HG03342 (cell line): ENCODE measurements at regions not wholly inside any gene's neighbourhood (a gene's known extent, or its start where the extent isn't known, plus 50 kb on each side); places are given as distances from the start of the nearest gene placed in this dataset.

Experiments used
- ATAC-seq: cut with Tn5 transposase; IDR thresholded peaks from one replicate; pipeline ENCODE4 v1.9.1; 2021; ENCODE audit warnings: mild to moderate bottlenecking, moderate library complexity; ENCODE audit not compliant: unreplicated experiment

DNA sequence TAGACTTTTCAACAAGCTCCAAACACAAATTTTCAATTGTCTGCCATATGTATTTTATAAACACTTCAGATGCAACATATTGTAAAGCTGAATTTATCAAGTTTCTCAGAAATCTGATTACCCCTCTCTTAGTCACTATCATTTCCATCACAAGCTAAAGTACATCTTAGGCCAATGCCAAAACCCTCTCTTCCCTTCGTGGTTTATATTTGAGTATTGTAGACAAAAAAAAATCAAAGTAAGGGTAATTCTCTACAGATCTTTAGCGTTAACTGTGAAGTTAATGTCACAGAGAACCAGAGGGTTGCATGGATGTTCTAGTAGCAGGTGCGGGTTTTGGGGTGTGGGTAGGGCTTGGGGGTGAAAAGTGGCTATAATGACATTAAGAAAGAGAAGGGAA, 387.7 kb upstream of the PTGER4 start:
- no peak for ATAC-seq

DNA sequence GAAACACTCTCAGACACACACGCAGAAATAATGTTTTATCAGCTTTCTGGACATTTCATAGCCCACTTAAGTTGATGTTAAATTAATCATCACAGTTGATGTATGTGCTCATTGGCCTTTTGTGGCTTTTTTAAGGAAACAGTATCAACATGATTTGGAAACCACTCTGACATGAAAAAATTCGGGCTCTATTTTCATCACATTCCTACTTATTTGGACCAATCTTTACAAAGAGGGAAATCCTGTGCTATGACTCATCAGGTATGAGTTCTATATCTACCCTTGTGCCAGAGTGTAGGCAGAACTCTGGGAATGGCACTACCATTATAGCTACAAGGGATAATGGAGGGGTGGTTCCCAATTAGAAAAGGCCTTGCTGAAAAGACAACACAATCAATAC, 388.4 kb upstream of the PTGER4 start:
- no peak for ATAC-seq

DNA sequence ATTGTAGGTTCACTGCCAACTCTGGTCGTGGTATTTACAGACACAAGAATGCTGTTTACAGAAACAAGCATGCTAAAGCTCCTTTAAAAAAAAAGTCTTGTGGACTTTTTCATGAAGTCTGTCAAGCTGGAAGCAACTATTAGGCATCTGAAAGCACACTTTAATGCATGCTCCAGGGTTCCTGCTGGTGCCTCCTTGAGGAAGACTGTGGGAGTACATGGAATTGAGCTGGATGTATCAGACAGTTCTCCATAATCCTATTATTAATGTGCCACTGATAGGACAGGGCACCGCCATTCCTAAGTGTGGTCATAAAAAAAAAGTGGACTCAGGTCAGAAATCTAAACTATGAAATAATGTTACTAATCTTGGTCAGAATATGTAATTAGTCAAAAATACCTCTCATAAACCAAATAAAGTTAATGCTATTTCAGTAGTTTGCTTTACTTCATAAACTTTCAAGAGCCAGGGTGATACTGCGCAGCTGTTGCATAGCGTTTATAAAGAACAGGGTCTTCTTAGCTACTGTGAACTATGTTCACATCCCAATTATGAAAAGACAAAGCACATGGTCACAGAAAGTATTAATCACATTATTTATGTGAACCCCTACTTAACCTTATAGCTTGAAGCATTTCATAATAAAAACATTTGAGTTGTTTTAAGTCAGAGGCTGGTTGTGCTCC, 390.8 kb upstream of the PTGER4 start:
- no peak for ATAC-seq

DNA sequence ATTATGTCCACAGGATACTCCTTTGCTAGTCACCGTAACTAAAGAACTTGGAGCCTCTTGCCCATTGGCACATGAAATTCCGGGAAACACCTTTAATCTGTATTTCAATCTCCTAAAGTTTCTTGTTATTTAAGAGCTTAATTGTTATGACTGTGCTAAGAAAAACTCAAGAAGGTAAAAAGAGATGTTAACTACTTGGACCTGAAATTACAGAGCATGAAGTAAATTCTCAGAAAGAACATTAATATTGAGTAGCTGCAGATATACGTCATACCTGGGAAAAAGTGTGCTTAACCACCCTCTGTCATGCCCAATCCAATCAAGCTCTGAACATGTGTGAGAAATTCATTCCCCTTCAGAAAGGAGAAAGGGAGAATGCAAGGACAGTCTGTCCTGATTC, 394.9 kb upstream of the PTGER4 start:
- ATAC-seq, result no peak

DNA sequence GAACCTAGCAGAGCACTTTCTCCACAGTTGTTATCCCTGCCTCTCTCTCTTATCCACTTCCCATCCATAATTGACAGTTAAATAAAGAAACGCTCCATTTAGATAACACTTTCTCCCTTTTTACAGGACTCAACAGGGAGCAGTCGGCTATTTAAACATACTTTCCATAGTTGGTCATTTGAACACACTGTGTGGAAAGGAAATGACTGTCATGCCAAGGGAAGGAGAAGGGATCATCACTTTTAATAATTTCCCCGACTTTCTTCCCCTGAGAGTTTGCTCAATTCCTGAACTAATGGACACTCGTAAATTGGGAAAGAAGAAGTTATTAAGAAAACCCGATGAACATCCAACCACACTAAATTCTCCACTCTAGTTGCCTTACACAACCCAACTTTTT, 400.8 kb upstream of the PTGER4 start:
- no peak for ATAC-seq

DNA sequence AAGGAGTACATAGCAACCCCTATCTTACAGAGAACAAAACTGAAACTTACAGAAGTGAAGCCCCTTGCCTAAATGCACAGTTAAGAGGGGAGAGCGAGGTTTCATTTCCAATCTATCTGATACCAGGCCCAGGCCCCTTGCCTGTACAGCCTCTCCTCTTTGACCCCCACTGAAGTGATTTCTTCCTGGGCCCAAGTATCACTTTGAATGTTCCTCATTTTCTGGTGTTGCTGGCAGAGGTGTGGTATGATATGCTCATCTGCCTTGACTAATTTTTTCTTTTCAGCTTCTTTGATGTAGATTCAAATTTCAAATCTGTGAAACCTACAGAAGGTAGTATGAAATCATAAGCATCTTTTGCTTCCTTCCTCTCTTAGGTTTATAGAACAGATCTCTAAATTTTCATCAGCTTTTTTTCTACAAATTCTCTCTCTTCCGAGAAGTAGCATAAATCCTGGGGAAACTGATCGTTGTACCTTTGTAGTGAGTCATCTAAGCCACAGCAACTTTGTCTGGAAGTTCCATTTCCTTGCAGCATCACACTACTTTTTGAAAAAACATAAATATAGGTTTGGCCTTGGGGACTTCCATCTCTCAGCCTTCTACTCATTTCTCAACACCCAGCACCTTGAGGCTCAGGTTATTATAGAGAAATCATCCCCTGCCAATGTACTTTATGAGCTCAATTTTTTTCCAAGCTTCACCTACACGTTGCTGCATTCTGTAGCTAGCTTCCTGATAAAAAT, 402.4 kb upstream of the PTGER4 start:
- ATAC-seq, result peak; percentile 93

DNA sequence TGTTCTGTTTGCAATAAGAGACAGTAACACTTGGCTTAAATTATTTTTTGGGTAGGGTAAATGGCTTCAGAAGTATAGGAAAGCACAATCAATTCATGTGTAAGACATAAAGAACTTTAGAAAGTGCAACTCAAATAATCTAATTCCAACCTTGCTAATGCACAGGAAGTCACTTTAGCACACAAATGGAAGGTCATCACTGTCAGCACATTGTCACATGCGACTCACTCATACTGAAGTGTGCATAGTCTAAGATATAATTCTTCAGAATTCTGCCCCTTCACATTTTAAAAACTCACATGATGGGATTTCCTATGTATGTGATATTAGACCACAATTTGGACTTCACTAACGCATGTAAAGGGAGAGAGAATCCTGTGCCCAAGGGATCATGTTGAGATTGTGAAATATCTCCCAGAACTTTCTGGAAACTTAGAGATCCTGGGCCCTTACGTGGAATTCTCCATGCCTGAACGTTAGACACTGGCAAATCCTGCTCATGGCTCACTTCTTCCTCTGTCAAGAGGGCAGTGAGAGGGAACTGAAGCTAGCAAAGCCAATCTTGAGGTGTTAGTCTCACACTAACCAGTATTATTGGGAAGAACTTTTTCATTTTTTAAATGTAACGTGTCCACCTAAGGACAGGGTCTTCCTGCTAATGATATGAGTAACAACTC, 403.2 kb upstream of the PTGER4 start:
- ATAC-seq, result peak; percentile 10

DNA sequence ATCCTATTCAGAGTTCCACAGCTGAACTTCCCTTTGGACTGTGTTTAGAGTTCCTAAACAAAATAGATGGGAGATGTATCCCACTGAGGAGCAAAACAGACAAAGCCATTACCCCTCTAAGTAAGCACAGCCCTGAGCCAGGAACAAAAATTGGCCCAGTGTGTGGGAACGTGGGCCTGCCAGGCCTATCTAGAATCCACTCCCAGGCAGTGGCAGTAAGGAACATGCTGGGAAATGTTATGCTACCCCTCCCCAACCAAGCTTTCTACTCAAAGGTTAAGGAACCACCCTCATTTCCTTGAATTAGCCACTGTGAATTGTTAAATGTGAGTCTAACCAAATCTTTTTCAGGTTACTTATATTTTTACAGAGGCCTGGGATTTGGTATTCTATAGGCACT, 405.1 kb upstream of the PTGER4 start:
- no peak for ATAC-seq

DNA sequence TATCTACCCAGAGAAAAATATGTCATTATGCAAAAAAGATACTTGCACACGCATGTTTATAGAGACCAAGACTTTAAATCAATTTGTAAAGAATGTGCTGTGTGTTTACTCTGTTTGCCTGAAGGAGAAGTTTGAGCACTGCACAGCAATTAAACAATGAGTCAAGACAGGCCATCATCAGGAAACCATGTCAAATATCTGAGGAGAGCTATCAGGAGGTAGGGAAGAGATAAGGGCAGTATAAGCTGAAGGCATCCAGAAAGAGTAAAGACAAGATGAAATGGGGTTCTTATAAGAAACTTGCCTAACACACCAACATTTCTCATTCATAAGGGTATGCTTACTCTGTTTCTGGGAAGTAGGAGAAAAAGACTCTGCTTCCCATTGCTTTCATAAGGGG, 405.8 kb upstream of the PTGER4 start:
- no peak for ATAC-seq

DNA sequence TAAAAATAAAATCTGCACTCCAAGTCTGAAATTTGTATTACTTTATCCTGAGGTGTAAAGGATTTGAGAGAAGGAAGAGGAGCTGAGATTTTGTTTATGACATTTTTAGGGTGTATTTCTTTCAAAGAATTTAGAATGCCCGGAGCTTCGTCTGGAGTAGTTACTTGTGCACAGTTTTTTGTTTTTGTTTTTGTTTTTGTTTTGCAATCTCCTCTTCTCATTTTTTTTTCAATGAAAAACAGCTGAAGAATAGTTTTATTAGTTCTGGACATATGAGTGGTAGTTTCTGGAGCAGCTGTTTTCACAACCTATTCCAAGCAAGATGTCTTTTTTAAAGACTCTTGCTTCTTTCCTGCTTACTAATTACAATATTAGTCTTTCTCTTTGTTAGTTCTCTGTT, 408.2 kb upstream of the PTGER4 start:
- no peak for ATAC-seq

DNA sequence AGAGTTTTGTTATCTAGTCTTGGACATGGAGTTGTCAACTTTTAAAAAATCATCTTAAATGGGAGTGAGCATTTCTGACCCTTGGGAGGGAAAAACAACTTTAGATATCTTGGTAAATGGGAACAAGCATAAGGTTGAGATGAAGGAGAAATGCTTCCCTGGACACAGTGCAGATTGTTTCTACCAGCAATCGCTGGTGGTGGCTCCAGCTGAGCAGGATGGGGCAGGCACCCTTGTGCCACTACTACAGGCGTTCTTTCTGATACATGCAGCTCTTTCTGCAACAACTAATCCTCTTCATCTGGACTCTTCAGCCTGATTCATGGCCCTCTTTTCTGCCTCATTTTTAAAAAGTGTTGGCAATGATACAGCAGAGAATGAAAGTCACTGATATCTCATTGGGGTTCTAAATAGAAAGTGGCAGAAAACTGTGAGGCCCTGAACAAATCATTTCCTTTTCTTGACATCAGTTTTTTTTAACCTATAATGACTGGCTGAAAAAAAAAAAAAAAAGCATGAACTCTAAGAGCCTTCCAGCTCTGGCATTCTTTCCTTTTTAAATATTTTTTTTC, 409.4 kb upstream of the PTGER4 start:
- ATAC-seq, result no peak

DNA sequence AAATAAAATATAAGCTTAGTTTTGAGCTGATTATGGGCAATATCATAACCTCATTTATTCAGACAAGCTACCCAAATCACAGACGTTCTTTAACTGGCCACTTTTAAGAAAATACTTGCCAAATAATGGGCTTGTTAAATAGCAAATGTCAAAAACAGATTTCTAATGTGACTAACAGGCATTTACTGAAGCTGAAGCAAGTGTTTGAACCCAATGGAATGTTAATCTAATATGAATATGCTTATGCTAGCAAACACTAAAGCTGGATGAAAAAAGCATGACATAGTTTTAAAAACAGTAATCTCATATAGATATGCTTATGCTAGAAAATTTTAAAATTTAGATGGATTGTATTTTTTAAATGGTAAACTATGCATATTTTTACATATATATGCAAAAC, 411.6 kb upstream of the PTGER4 start:
- no peak for ATAC-seq

DNA sequence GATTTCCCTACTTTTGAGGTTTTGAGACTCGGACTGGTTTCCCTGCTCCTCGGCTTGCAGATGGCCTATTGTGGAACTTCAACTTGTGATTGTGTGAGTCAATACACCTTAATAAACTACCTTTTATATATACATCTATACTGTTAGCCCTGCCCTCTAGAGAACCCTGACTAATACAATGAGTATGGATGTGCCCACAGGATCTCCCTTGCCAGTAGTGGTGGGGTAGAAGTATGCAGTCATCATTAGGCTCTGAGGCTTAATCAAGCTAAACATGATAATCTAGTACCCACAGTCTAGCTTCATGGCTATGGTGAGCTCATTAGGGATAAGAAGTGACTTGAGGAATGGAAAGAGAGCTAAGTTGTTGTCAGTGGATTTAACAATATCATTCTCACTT, 412.8 kb upstream of the PTGER4 start:
- no peak for ATAC-seq

DNA sequence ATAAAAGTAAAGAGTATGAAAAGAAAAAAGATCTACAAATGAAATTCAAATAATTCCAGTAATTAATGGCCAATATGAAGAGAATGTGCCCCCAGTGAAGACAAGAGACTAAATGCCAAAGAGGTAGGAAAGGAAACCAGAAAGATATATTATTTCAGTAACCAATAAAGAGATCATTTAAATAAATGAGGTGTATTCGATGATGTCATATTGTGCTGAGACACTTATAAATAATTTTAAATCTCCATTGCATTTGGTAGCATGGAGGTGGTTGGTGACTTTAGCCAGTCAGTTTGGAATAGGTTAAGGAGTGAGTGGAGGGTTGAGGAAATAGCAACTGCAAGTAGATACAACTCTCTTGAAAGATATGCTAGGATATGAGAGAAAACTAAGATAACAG, 417.7 kb upstream of the PTGER4 start:
- ATAC-seq, result no peak

DNA sequence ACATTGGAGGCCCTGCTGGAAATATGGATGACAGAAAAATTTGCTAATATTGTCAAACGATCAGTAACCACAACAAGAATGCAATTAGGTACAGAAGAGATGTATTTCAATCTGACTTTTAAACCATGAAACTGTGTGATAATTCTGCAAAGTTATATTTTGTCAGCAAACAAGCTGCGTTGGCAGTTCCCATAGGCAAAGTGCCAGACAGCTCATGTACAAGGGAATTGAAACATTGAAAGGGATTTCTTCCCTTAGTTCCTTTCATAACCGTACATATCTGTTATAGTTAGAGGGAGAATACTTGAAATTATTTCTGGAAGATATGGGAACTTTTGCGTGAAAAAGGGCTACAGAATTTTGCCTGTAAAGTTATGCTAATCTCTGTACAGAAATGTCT, 419.4 kb upstream of the PTGER4 start:
- ATAC-seq, result no peak

DNA sequence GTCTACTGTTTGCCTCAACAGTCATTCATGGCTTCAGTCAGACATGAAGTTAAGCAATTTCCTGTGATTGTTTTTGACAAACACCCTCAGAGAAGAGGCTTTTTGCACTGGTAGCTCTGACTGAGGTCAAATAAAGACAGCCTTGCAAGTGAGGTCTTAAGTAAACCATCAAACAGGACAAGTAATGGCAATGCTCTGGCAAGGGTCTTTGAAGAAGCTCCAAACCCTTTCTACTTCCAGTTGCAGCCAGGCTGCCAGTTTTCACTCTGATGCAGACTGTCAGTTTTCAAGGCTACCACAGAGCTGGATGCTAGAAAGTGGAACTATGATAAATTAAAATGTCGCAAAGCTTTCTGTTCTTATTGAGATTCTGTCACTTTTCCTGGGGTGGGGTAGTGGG, 421.5 kb upstream of the PTGER4 start:
- ATAC-seq, result no peak

DNA sequence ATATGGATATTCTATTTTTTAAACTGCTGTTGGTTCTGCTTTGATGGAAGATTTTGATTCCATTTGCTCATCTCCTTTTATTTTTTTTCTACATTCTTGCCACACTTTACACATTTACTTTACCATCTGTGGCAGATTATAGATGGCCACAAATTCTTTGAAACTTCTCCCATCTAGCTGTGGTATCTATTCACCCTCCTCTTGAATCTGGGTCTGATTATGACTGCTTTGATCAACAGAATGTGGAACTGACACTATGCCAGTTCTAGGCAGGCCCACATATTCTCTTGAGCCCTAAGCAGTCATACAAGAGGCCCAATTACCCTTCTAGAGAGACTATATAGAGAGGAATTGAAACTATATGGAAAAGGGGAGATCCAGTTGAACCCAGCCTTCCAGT, 439.0 kb upstream of the PTGER4 start:
- no peak for ATAC-seq

DNA sequence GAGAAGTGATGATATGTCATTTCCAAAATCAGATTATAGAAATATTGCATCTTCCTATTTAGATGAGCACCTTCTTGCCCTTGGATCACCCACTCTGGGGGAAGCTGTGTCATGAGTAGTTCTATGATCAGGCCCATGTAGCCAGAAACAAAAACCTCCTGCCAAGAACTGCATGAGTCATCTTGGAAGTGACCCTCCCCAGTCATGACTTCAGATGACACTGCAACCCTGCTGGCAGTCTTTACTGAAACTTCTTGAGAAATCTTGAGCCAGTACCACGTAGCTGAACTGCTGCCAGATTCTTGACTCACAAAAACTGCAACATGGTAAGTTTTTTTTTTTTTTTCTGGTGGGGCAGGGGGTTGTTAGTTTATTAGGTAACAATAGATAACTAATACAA, 439.6 kb upstream of the PTGER4 start:
- no peak for ATAC-seq

DNA sequence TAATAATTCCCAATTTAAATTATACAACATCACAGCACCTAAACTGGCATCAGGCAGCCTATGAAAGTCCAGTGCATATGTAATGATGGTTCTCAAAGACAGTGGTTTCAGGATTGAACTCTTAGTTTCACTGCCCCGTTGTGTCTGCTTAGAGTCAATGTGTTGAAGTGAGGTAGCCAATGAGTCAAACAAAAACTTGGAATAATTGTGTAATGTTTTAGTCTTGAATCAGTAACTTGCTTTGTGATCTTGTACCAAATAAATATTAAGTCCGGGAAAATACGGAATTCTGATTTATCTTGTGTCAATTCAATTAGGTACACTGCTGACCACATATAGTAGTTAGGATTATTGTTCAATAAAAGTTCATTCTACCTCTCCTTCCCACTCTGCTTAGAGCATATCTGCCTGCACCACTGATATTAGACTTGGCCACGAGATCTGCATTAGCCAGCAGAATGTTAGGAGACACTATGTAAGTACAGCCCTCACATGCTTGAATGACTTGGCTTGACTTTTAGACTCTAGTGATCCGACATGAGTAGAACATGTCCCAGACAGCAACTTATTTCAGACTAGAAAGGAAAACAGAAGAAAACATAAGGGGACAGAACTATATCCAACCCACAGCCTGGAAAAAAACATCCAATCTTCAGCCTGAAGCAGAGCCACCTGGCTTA, 441.5 kb upstream of the PTGER4 start:
- ATAC-seq, result no peak

DNA sequence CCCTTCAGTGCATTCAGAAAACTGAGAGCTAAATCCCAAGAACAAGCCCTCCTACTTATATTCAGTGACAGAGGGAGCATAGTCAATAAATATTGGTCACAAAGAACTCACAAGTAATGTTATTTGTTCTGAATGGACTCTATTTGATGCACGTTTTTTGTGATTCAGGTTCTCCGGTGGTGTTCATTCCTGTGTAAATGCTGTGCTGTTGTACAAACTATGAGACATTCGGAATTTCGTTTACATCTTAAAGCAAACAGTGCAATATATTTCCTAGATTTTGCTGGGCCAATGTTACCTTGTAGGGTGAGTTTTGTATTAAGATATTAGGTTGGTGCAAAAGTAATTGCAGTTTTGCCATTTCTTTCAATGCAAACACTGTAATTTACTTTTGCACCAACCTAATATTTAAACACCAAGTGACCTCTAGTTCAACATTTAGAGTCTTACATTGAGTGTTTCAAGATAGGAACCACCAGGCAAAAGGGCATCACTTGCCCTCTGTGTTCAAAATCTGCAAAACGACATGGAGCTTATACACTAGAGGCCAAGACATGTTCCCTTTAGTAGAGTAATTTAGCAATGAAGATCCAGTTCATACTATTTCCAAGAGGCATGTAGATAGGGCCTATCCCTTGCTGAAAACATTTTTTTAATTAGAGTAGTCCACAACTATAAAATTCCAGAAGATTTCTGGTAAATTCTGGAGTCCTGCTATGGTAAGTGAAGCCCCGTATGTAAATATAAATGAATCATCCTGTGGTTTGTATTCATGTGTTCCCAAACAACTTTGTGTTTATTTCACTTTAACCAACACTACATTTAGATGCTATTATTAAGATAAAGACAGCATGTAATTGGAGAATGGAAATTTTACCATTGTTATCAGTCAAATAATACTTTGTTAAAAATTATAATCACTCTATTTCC, 444.0 kb upstream of the PTGER4 start:
- ATAC-seq, result no peak
